ENCODE measurements at regions not wholly inside any gene's neighbourhood (a gene's known extent, or its start where the extent isn't known, plus 50 kb on each side); places are given as distances from the start of the nearest gene placed in this dataset.

GRCh38 chr10:128505346-128505745 is 379.1 kb upstream of the MKI67 start:
- DNase-seq, result no peak

- no peak for DNase-seq
These were observed 380.2 kb upstream of the MKI67 start for GRCh38 chr10:128506423-128506822.

- no peak for DNase-seq
These were observed 380.8 kb upstream of the MKI67 start for GRCh38 chr10:128507066-128507465.

- no peak for DNase-seq
These were observed 385.1 kb upstream of the MKI67 start for GRCh38 chr10:128511284-128511683.

- DNase-seq, result no peak
These were observed 386.5 kb upstream of the MKI67 start for GRCh38 chr10:128512767-128513166.

GRCh38 chr10:128514536-128514935 is 388.3 kb upstream of the MKI67 start:
- DNase-seq, result no peak

- DNase-seq, result no peak
These were observed 390.0 kb upstream of the MKI67 start for GRCh38 chr10:128516180-128516579.

- DNase-seq, result no peak
These were observed 390.9 kb upstream of the MKI67 start for GRCh38 chr10:128517167-128517566.

- no peak for DNase-seq
These were observed 391.8 kb upstream of the MKI67 start for GRCh38 chr10:128518000-128518399.

- no peak for DNase-seq
These were observed 393.4 kb upstream of the MKI67 start for GRCh38 chr10:128519581-128519980.

- no peak for DNase-seq
These were observed 394.1 kb upstream of the MKI67 start for GRCh38 chr10:128520211-128520815.

- no peak for DNase-seq
These were observed 396.5 kb upstream of the MKI67 start for GRCh38 chr10:128522551-128523308.

- no peak for DNase-seq
These were observed 399.2 kb upstream of the MKI67 start for GRCh38 chr10:128525444-128525843.

- no peak for DNase-seq
These were observed 399.7 kb upstream of the MKI67 start for GRCh38 chr10:128525936-128526335.

- peak; percentile 5 for DNase-seq
These were observed 400.7 kb upstream of the MKI67 start for GRCh38 chr10:128526791-128527375.

GRCh38 chr10:128527711-128528110 is 401.5 kb upstream of the MKI67 start:
- DNase-seq, result no peak

- no peak for DNase-seq
These were observed 401.9 kb upstream of the MKI67 start for GRCh38 chr10:128528167-128528566.

- DNase-seq, result no peak
These were observed 402.6 kb upstream of the MKI67 start for GRCh38 chr10:128528781-128529180.

- DNase-seq, result no peak
These were observed 403.0 kb upstream of the MKI67 start for GRCh38 chr10:128529225-128529624.

GRCh38 chr10:128530301-128530700 is 404.1 kb upstream of the MKI67 start:
- no peak for DNase-seq

- DNase-seq, result no peak
These were observed 404.7 kb upstream of the MKI67 start for GRCh38 chr10:128530946-128531345.

- DNase-seq, result no peak
These were observed 408.5 kb upstream of the MKI67 start for GRCh38 chr10:128534686-128535085.

- no peak for DNase-seq
These were observed 410.0 kb upstream of the MKI67 start for GRCh38 chr10:128536259-128536658.

- no peak for DNase-seq
These were observed 411.7 kb upstream of the MKI67 start for GRCh38 chr10:128537834-128538330.
